ENCODE measurements at regions not wholly inside any gene's neighbourhood (a gene's known extent, or its start where the extent isn't known, plus 50 kb on each side); places are given as distances from the start of the nearest gene placed in this dataset.

DNA sequence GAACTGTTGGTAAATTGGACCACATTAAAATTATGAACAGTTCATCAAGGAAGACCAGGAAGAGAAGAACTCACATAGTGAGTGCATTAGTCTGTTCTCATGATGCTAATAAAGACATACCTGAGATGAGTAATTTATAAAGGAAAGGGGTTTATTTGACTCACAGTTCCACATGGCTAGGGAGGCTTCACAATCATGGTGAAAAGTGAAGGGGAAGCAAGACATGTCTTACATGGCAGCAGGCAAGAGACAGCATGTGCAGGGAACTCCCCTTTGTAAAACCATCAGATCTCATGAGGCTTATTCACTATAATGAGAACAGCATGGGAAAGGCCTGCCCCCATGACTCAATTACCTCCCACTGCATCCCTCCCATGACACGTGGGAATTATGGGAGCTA, 135.9 kb upstream of the MAN2A1 start:
- TF ChIP-seq POLR2A (IDR thresholded peaks at IDR 0.05; ENCODE audit: low read depth, low read length): no peak
- TF ChIP-seq POLR2AphosphoS5 (IDR thresholded peaks at IDR 0.05; ENCODE audit: low read depth, low read length): no peak
